Uterus (tissue), 1 donor: ENCODE measurements at regions not wholly inside any gene's neighbourhood (a gene's known extent, or its start where the extent isn't known, plus 50 kb on each side); places are given as distances from the start of the nearest gene placed in this dataset. TPM values are rescaled to one million over a fixed set of nuclear protein-coding genes. Genes with fewer than 3 reads are reported as not detected.

Experiments
- small RNA-seq: library from RNA; depleted of rRNA; stranded (forward); fragments of <200 nt; gene quantifications from one replicate; pipeline ENCODE3, GENCODE V24; 2016

Small RNA genes in the stretch of these regions (small RNA-seq; reads per million reads assigned to genes)
- gene AC233266.1 (not detected), gene RNA5SP100 (not detected)
